ENCODE measurements at regions not wholly inside any gene's neighbourhood (a gene's known extent, or its start where the extent isn't known, plus 50 kb on each side); places are given as distances from the start of the nearest gene placed in this dataset.
"Not testable (repeated sequence)": the region's sequence is repeated elsewhere in the genome, so short reads cannot be mapped to it uniquely, and the experiment has no call there.

DNA sequence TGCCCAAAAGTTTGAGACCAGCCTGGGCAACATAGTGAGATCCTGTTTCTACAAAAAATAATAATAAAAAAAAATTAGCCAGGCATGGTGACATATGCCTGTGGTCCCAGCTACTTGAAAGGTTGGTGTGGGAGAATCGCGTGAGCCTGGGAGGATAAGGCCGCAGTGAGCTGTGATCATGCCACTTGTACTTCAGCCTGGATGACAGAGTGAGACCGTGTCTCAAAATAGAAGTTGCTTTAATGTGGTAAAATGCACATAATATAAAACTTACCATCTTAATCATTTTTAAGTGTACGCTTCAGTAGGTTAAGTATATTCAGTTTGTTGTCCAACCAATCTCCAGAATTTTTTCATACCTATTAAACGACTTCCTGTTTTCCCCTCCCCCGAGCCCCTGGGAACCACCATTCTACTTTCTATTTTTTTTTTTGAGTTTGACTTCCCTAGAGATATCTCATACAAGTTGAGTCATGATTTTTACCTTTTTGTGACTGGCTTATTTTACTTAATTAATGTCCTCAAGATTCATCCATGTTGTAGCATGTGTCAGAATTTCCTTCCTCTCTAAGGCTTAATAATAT is 120.1 kb upstream of the POC5 start:
- DNase-seq, result no peak

GRCh38 chr5:75831561-75831960 is 114.3 kb upstream of the POC5 start:
- DNase-seq, result no peak

DNA sequence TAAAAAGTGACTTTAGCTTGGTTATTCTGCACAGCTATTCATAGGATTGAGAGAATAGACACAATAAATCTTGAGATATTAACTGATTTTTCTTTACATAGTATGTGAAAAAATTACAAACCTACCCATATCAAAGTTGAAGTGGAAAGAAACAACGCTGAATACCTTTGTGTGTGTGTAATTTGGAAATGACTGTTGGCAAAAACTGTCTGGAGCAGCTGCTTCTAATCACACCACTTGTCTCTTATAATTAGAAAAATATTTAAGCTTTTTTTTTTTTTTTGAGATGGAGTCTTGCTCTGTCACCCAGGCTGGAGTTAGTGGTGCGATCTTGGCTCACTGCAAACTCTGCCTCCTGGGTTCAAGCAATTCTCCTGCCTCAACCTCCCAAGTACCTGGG is 110.8 kb upstream of the POC5 start:
- DNase-seq, result no peak

DNA sequence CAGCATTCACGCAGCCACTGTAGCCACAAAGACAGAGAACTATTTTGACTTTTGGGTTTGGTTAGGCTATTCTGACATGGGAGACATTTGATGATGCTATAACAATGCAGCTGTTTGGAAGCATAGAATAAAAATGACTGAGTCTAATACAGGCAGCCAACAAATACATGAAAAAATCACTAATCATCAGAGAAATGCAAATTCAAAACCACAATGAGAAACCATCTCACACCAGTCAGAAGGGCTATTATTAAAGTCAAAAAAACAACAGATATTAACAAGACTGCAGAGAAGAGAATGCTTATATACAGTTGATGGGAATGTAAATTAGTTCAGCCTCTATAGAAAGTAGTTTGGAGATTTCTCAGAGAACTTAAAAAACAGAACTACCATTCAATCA is 107.1 kb upstream of the POC5 start:
- no peak for DNase-seq

DNA sequence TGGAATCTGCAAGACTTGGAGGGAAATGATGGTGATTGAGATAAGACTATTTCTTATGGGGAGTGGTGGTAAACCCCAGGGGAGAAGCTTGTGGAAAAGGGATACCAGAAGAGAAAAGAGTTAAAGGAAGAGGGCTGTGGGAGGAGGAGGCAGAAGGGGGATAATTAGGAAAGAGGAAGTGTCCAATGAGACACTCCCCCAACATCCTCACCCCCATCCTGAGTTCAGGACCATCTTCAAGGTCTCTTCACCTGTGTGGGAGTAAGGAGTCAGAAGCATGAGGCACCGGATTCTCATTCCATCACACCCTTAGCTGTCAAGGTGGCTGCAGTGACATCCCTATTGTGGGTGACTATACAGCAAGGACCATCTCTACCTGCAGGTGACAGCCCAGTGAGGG is 106.6 kb upstream of the POC5 start:
- no peak for DNase-seq

- DNase-seq, result no peak
These were observed 101.4 kb upstream of the POC5 start for GRCh38 chr5:75818661-75819060.

DNA sequence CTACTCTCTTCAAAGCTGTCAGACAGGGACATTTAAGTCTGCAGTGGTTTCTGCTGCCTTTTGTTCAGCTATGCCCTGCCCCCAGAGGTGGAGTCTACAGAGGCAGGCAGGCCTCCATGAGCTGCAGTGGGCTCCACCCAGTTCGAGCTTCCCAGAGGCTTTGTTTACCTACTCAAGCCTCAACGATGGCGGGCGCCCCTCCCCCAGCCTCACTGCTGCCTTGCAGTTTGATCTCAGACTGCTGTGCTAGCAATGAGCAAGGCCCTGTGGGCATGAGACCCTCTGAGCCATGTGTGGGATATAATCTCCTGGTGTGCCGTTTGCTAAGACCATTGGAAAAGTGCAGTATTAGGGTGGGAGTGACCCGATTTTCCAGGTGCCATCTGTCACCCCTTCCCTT is 82.5 kb upstream of the POC5 start:
- DNase-seq, result peak; percentile 43

DNA sequence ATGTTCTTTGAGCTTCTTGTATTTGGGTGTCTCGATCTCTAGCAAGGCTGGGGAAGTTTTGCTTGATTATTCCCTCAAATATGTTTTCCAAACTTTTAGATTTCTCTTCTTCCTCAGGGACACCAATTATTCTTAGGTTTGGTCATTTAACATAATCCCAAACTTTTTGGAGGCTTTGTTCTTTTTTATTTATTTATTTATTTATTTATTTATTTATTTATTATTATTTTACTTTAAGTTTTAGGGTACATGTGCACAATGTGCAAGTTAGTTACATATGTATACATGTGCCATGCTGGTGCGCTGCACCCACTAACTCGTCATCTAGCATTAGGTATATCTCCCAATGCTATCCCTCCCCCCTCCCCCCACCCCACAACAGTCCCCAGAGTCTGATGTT is 52.1 kb upstream of the POC5 start:
- DNase-seq, result not testable (repeated sequence)

All from DMS53 (cell line).